Progenitor cell of endocrine pancreas (in vitro differentiated cells): ENCODE measurements at regions not wholly inside any gene's neighbourhood (a gene's known extent, or its start where the extent isn't known, plus 50 kb on each side); places are given as distances from the start of the nearest gene placed in this dataset.

Experiments
- DNase-seq: peaks from one replicate; pipeline ENCODE4 v3.0.0; 2021; ENCODE audit warnings: low spot score; ENCODE audit not compliant: unreplicated experiment
- H3K27ac Mint-ChIP-seq: 2 replicates; pipeline ENCODE4 v1.8.0; 2021; ENCODE audit warnings: mild to moderate bottlenecking, moderate library complexity, mixed read lengths
- H3K27me3 Mint-ChIP-seq: 2 replicates; pipeline ENCODE4 v1.8.0; 2021; ENCODE audit warnings: mixed read lengths
- H3K36me3 Mint-ChIP-seq: 2 replicates; pipeline ENCODE4 v1.8.0; 2022; ENCODE audit warnings: mixed read lengths; ENCODE audit not compliant: insufficient read depth
- H3K4me1 Mint-ChIP-seq: 2 replicates; pipeline ENCODE4 v1.8.0; 2021; ENCODE audit warnings: low read depth, mixed read lengths
- H3K4me3 Mint-ChIP-seq: 2 replicates; pipeline ENCODE4 v1.8.0; 2021; ENCODE audit warnings: low read depth, mild to moderate bottlenecking, moderate library complexity, mixed read lengths
- H3K9me3 Mint-ChIP-seq: 2 replicates; pipeline ENCODE4 v1.8.0; 2021; ENCODE audit warnings: low read depth, mixed read lengths
- CTCF ChIP-seq: fragments of 200-600 bp; sonication (generic); IDR thresholded peaks from one replicate; pipeline ENCODE4 v1.5.0; 2021; ENCODE audit warnings: antibody characterized with exemption, mild to moderate bottlenecking; ENCODE audit not compliant: unreplicated experiment

GRCh38 chr9:21686738-21687137 is 115.7 kb upstream of the MTAP start:
- TF ChIP-seq CTCF: no peak
- no peaks in the 10 kb centered on the region for H3K4me1 Mint-ChIP-seq
- no peak for DNase-seq
- no peaks in the 10 kb centered on the region for H3K36me3 Mint-ChIP-seq
- H3K9me3 Mint-ChIP-seq: no peaks in the 10 kb centered on the region
- no peaks in the 10 kb centered on the region for H3K27me3 Mint-ChIP-seq
- no peak overlapping the region for H3K27ac Mint-ChIP-seq
- no peak overlapping the region for H3K4me3 Mint-ChIP-seq

- H3K9me3 Mint-ChIP-seq: no peaks in the 10 kb centered on the region
- H3K4me3 Mint-ChIP-seq: no peak overlapping the region
- DNase-seq: no peak
- H3K4me1 Mint-ChIP-seq: peaks cover 4% of the 10 kb centered on the region
- TF ChIP-seq CTCF: no peak
- no peaks in the 10 kb centered on the region for H3K27me3 Mint-ChIP-seq
- no peaks in the 10 kb centered on the region for H3K36me3 Mint-ChIP-seq
- no peak overlapping the region for H3K27ac Mint-ChIP-seq
Measured at GRCh38 chr9:21687351-21687750, 115.1 kb upstream of the MTAP start.

GRCh38 chr9:21688108-21689102 is 114.0 kb upstream of the MTAP start:
- Mint-ChIP-seq H3K4me3 (no peak overlapping the region), H3K27me3 (no peaks in the 10 kb centered on the region), H3K27ac (no peak overlapping the region), H3K9me3 (no peaks in the 10 kb centered on the region), H3K36me3 (no peaks in the 10 kb centered on the region), H3K4me1 (peaks cover 4% of the 10 kb centered on the region)
- no peak for TF ChIP-seq CTCF
- DNase-seq: no peak

GRCh38 chr9:21689854-21690253 is 112.6 kb upstream of the MTAP start:
- DNase-seq: no peak
- H3K9me3 Mint-ChIP-seq: no peaks in the 10 kb centered on the region
- no peak overlapping the region for H3K4me3 Mint-ChIP-seq
- peaks cover 4% of the 10 kb centered on the region for H3K4me1 Mint-ChIP-seq
- no peak for TF ChIP-seq CTCF
- no peak overlapping the region for H3K27ac Mint-ChIP-seq
- H3K36me3 Mint-ChIP-seq: no peaks in the 10 kb centered on the region
- no peaks in the 10 kb centered on the region for H3K27me3 Mint-ChIP-seq

GRCh38 chr9:21690561-21690960 is 111.9 kb upstream of the MTAP start:
- TF ChIP-seq CTCF: no peak
- Mint-ChIP-seq H3K27me3 (no peaks in the 10 kb centered on the region), H3K27ac (no peak overlapping the region), H3K9me3 (peaks cover 3% of the 10 kb centered on the region), H3K36me3 (peaks cover 1% of the 10 kb centered on the region), H3K4me1 (peaks cover 4% of the 10 kb centered on the region), H3K4me3 (no peak overlapping the region)
- DNase-seq: no peak
